Spinal cord (tissue), 9 donors: ENCODE measurements at regions not wholly inside any gene's neighbourhood (a gene's known extent, or its start where the extent isn't known, plus 50 kb on each side); places are given as distances from the start of the nearest gene placed in this dataset.
A peak's percentile ranks its signal among the peaks of the same experiment; 100 is the strongest.

Source experiments
- DNase-seq, 6 donors: peaks; one replicate each; pipeline versions ENCODE4 v3.0.0 to v3.0.0-alpha.2; 2013 to 2015; ENCODE audit warnings: low spot score in 6 of 6, low read depth in 4 of 6
- H3K27ac ChIP-seq: one replicate; pipeline ENCODE4 v1.5.1; 2013; ENCODE audit warnings: low read depth, low read length, control low read depth
- H3K27me3 ChIP-seq: one replicate; pipeline ENCODE4 v1.6.1; 2013; ENCODE audit warnings: low read length; ENCODE audit not compliant: control insufficient read depth, insufficient read depth
- H3K36me3 ChIP-seq: one replicate; pipeline ENCODE4 v1.6.1; 2013; ENCODE audit warnings: low read length; ENCODE audit not compliant: control insufficient read depth, insufficient read depth
- H3K4me1 ChIP-seq: one replicate; pipeline ENCODE4 v1.6.1; 2013; ENCODE audit warnings: low read length; ENCODE audit not compliant: control insufficient read depth, insufficient read depth
- H3K4me3 ChIP-seq: one replicate; pipeline ENCODE4 v1.5.1; 2013; ENCODE audit warnings: low read depth, low read length, control low read depth
- H3K9me3 ChIP-seq: one replicate; pipeline ENCODE4 v1.6.1; 2013; ENCODE audit warnings: low read length; ENCODE audit not compliant: control insufficient read depth, insufficient read depth
- WGBS: methylation state at CpG from one replicate; pipeline ENCODE4 v1.1.5; 2013; ENCODE audit warnings: missing lambda C conversion rate; ENCODE audit not compliant: insufficient coverage; 5-methylcytosine and 5-hydroxymethylcytosine counted together
- donor health status: healthy.

GRCh38 chr5:51892680-51893079 lies 509.4 kb downstream of the ISL1 start:
- no peaks in the 10 kb centered on the region for H3K9me3 ChIP-seq
- no peak for DNase-seq
- no peak overlapping the region for H3K27ac ChIP-seq
- no CpG with 5 or more reads among the region's 1 CpG for WGBS
- no peaks in the 10 kb centered on the region for H3K27me3 ChIP-seq
- no peaks in the 10 kb centered on the region for H3K36me3 ChIP-seq
- no peak overlapping the region for H3K4me3 ChIP-seq
- no peaks in the 10 kb centered on the region for H3K4me1 ChIP-seq

- no peak overlapping the region for H3K4me3 ChIP-seq
Observed at GRCh38 chr5:51895834-51896233, 512.6 kb downstream of the ISL1 start.

GRCh38 chr5:51902512-51902911 lies 519.3 kb downstream of the ISL1 start:
- Histone ChIP-seq H3K4me3 (no peak overlapping the region), H3K36me3 (no peaks in the 10 kb centered on the region), H3K9me3 (no peaks in the 10 kb centered on the region), H3K27ac (no peak overlapping the region), H3K27me3 (no peaks in the 10 kb centered on the region), H3K4me1 (no peaks in the 10 kb centered on the region)
- peak in 1 of 6 donors; percentile 15 for DNase-seq

More at GRCh38 chr5:51895834-51896233, 512.6 kb downstream of the ISL1 start:
- no peak for DNase-seq
- Histone ChIP-seq H3K4me1 (no peaks in the 10 kb centered on the region), H3K27me3 (no peaks in the 10 kb centered on the region), H3K36me3 (no peaks in the 10 kb centered on the region), H3K9me3 (no peaks in the 10 kb centered on the region), H3K27ac (no peak overlapping the region)

- Histone ChIP-seq H3K27me3 (no peaks in the 10 kb centered on the region), H3K9me3 (no peaks in the 10 kb centered on the region), H3K4me1 (no peaks in the 10 kb centered on the region), H3K36me3 (no peaks in the 10 kb centered on the region), H3K27ac (no peak overlapping the region), H3K4me3 (no peak overlapping the region)
- no peak for DNase-seq
Observed at GRCh38 chr5:51908215-51908614, 525.0 kb downstream of the ISL1 start.

- Histone ChIP-seq H3K4me1 (no peaks in the 10 kb centered on the region), H3K27ac (no peak overlapping the region), H3K9me3 (peaks cover 7% of the 10 kb centered on the region), H3K4me3 (no peak overlapping the region), H3K36me3 (no peaks in the 10 kb centered on the region), H3K27me3 (no peaks in the 10 kb centered on the region)
- no peak for DNase-seq
- WGBS, result 76% methylated on average over 2 of the region's 3 CpGs
Observed at GRCh38 chr5:51944500-51945125, 561.4 kb downstream of the ISL1 start.

- Histone ChIP-seq H3K36me3 (no peaks in the 10 kb centered on the region), H3K4me3 (no peak overlapping the region), H3K4me1 (no peaks in the 10 kb centered on the region), H3K27ac (no peak overlapping the region), H3K27me3 (no peaks in the 10 kb centered on the region), H3K9me3 (no peaks in the 10 kb centered on the region)
- no CpG with 5 or more reads among the region's 1 CpG for WGBS
- DNase-seq, result no peak
Observed at GRCh38 chr5:51958473-51958872, 575.2 kb downstream of the ISL1 start.

GRCh38 chr5:51960617-51961121 lies 577.4 kb downstream of the ISL1 start:
- no peak overlapping the region for H3K27ac ChIP-seq
- H3K27me3 ChIP-seq, result no peaks in the 10 kb centered on the region
- WGBS, result no CpG with 5 or more reads among the region's 2 CpGs
- no peaks in the 10 kb centered on the region for H3K9me3 ChIP-seq
- DNase-seq, result peak in 4 of 6 donors; percentile 5 to 74 (median 17)
- no peaks in the 10 kb centered on the region for H3K36me3 ChIP-seq
- no peaks in the 10 kb centered on the region for H3K4me1 ChIP-seq
- no peak overlapping the region for H3K4me3 ChIP-seq

- H3K4me3 ChIP-seq, result no peak overlapping the region
- 80% methylated on average over 1 of the region's 4 CpGs for WGBS
- no peaks in the 10 kb centered on the region for H3K27me3 ChIP-seq
- DNase-seq, result peak in 1 of 6 donors; percentile 19
- no peaks in the 10 kb centered on the region for H3K4me1 ChIP-seq
- no peak overlapping the region for H3K27ac ChIP-seq
- no peaks in the 10 kb centered on the region for H3K9me3 ChIP-seq
- no peaks in the 10 kb centered on the region for H3K36me3 ChIP-seq
Observed at GRCh38 chr5:51961154-51961562, 577.9 kb downstream of the ISL1 start.

- no peaks in the 10 kb centered on the region for H3K36me3 ChIP-seq
- no peak overlapping the region for H3K4me3 ChIP-seq
- H3K9me3 ChIP-seq, result no peaks in the 10 kb centered on the region
- H3K4me1 ChIP-seq, result no peaks in the 10 kb centered on the region
- no peaks in the 10 kb centered on the region for H3K27me3 ChIP-seq
- WGBS, result 20% methylated on average over 1 of the region's 1 CpG
- no peak for DNase-seq
- no peak overlapping the region for H3K27ac ChIP-seq
Observed at GRCh38 chr5:51968756-51969155, 585.5 kb downstream of the ISL1 start.

- Histone ChIP-seq H3K27me3 (no peaks in the 10 kb centered on the region), H3K36me3 (no peaks in the 10 kb centered on the region), H3K4me1 (no peaks in the 10 kb centered on the region), H3K4me3 (no peak overlapping the region), H3K9me3 (no peaks in the 10 kb centered on the region), H3K27ac (no peak overlapping the region)
- 96% methylated on average over 3 of the region's 6 CpGs for WGBS
- DNase-seq, result no peak
Observed at GRCh38 chr5:51974834-51975233, 591.6 kb downstream of the ISL1 start.
